ENCODE measurements at regions not wholly inside any gene's neighbourhood (a gene's known extent, or its start where the extent isn't known, plus 50 kb on each side); places are given as distances from the start of the nearest gene placed in this dataset.

DNA sequence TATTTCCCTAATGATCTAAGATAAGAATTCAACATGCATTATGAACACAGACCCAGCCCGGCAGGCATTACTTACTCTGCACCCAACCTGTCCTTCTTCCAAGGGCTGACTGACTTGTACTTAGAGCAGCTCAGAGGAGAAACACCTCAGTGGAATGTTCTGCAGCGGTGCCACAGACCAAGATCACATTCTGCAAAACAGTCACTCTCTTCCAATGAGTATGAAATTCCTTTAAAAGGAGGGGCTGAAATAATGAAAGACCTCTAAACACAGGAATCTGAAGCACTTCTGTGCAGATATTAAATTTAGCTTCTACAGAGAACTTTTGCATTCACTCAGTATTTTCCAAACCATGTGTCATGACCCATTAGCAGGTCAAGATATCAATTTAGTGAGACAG lies 172.9 kb downstream of the ZDHHC21 start:
- DNase-seq: no peak

DNA sequence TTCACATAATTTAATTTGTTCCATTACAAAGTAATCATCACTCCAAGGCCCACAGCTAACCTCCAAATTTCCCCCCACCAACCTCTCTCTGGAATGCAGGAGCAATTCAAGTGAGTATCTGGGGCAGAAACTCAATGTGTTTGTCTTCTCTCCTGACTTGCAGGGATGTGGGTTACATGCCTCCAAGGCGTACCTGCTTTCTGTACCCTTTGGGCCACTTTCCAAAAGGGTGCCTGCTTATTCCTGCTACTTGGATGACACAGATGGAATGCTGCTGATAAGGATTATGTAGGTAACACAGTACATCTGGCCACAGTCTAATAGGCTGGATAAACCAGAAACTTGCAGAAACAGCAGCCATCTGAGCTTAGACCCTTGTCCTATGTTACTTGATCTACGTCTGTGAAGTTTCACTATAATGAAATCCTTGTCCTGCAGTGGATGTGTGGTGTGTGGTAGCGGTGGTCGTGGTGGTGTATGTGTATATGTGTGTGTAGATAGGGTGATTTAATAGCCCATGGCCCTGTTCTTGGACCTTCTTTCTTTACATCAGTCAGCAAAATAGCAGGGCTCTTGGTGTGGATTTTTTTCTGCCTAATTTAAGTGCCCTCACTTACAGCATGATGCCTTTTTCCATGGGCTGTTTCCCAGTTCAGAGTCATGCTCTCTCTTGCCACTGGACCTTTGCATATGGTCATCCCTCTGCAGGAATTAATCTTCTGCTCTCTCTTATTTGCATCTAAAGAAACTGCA lies 175.9 kb downstream of the ZDHHC21 start:
- no peak for DNase-seq

DNA sequence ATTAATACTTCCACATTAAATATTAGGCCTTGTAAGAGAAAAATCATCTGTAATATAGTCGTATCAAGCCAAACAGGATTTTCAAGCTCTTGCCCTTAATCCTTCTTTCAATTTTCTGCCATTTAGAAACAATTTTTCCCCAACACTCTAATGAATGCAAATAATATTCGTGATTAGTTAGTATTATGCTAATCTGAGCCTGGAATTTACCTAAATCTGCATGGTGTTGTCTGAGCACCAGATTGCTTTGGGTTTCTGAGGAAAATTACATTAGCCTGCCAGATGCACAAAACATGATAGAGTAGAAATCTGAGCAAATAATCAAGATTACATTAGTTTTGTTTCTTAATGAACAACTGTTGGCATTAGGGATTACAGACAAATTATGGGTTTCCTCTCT lies 176.6 kb downstream of the ZDHHC21 start:
- DNase-seq: no peak

DNA sequence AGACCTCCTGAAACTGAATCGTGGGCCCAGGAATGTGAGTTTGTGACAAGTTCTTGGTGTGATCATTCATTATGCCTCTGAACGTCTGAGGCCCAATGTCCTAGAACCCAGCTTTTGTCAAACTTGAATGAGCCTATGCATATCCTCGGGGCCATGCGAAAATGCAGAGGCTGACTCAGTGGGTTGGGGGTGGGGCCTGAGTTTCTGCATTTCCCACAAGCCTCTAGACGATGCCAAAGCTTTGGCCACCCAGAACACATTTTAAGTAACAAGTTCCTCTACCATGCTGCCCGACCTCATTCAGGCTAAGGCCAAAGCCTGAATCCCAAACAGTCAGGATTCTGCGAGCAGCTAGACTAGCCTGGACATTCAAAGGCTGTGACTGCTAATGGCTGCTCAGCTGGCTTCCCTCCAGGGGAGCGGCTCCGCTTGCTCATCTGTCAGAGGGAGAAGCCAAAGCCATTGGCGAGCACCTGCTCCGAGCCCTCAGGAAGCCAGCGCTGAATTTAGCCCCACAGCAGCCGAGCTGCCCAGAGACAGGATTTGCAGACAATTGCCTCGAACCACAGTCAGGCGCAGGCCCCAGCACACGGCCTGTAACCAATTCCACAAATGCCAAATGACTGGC lies 177.5 kb downstream of the ZDHHC21 start:
- DNase-seq: peak in 6 of 58 donors; percentile 5 to 56 (median 14)

DNA sequence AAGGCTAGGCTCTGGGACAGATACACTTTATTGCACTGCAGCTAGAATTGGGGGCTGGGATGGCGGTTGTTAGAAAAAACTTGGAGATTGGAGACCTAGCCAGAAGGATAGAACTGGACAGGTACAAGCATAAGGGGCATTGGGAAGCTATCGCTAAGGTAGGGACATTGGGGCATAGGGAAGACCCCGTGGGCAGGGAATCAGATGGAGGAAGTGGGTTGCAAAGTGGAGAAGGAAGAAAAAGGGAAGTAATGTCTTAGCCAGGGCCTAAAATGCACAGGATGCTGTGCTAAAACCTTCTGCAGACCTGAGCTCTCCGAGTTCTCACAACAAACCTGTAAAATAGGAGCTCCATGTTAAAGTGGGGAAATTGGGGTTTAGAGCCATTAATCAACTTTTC lies 178.2 kb downstream of the ZDHHC21 start:
- DNase-seq: no peak

DNA sequence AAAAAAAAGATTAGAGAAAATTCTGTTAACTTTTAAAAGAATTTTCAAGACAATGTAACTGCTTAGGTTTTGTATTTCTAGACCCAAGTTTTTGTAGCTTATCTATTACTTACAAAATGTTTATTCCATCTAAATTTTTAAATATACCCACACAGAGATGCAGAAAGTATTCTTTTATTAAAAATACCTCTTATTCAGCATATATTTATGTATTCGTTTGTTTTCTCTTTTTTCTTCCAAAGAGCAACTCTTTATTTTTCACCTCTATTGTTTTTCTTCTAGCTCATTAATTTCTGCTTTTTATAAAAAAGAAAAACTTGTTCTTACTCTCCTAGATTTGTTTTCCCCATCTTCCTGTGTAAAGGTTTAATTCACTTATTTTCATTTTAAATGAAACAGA lies 180.3 kb downstream of the ZDHHC21 start:
- DNase-seq: no peak

DNA sequence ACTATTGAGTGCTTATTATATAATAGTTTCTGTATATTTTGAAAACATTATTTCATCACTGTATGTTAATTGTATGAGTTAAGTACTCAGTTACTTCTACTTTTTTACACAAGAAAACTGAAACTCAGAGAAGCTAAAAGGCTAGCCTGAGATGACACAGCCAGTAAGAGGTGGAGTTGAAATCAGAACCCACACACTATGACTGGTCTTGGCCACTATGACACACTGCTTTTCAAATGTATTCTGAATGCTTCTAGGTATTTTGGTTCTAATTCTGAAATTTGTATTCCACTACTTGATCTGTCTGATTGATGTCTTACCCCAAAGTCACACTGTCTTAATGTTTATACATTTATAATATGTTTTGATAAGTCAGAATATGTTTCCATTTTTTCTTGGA lies 181.8 kb downstream of the ZDHHC21 start:
- DNase-seq: no peak

DNA sequence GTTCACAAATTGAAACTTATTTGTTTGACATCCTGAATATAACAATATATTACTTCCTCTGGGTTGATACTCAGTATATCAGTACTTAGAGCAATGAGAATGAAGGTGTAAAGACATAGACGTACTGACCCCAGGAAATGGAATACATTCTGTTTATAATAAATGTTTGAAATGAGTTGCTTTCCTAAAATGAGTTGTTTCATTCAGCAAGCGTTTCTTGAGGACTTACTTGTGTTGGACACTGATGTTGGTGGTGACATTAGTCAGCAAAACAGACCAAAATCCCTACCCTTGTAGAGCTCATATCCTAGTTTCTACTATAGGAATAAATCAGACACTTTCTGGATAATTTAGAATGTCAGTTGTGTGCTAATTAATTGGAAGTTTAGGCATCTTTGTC lies 184.3 kb downstream of the ZDHHC21 start:
- no peak for DNase-seq

DNA sequence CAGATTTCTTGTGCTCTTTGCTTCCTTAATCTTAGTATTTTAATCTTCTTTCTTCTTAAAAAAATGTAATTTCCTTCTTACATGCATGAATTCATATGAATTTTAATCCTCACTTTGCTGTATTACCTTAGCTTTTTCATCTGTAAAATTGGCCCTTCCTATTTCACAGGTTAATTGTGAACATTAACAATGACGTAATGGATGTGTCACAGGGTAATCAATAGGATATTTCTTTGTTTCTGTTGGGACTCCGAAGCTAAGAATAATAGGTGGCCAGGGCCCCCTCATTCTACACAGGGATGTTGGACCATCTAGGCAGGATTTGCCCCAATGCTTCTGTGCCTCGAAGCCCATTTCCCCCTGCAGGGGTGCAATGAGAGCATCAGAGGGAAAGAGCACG lies 187.4 kb upstream of the NFIB start:
- no peak for DNase-seq

DNA sequence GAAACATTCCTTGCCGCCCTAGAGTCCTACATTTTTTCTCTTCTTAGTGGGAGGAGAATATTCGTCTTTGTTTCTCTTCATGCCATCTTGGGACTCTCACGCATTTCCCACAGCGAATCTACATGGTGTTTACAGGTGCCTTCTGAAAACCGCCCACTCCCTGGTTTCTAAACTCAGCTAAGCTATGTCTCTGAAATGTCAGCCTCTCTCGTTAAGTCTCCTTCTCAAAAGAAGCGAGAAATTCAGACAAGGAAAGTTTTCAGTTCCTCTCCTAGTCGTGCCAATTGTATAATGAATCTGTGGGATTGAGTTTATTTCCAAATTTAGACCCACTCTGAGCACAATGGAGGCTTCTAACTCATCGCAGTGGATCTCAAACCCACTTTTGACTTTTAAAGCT lies 186.8 kb upstream of the NFIB start:
- DNase-seq: peak in 11 of 58 donors; percentile 1 to 33 (median 14)

DNA sequence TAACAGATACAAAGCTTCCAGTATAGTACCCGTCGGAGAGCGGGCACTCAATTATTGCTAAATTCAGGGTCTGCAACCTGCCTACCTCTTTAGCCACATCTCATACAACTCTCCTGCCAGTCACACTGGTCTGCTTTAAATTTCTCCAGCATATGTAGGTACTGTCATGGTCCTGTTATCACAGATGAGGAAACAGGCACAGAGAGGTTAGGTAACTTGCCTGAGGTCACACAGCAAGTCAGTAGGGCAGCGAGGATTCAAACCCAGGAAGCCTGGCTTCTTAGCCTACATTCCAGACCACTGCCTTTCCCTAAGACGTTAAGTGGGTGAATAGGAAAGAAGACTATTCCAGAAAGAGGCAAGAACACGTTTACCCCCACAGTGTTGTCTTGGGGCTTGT lies 186.0 kb upstream of the NFIB start:
- no peak for DNase-seq

DNA sequence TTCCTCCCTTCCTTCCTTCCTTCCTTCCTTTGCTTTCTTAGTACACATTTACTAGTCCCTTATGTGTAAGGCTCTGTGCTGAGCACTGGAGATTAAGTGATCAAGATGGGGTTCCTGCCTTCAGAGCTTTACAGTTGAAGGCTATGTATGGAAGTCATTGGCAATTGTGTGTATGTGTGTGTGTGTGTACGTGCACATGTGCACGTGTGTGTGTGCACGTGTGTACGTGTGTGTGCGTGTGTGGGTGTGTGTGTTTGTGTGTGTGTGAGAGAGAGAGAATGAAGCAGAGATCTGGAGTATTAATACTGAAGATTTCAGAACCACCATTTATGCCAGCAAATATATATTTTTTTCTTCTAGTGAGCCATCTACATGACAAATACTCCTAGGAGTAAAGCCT lies 184.9 kb upstream of the NFIB start:
- DNase-seq: no peak

DNA sequence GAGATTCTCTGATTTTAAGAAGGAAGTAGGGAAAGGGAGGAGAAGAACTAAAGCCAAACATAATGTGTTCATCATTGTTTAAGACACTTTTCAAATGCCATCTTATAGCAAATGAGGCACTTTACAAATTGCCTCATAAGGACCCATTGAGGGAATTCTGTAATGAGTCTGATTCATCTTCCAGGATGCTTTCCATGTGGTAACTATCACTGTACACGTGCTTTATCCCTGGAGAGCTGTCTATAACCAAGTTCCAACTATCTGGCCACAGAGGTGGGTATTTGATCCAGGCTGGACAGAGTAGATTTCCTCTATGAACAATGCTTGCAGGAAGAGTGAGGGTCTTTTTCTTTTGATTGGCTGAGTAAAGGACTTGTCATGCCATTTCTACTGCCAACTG lies 183.5 kb upstream of the NFIB start:
- DNase-seq: no peak

DNA sequence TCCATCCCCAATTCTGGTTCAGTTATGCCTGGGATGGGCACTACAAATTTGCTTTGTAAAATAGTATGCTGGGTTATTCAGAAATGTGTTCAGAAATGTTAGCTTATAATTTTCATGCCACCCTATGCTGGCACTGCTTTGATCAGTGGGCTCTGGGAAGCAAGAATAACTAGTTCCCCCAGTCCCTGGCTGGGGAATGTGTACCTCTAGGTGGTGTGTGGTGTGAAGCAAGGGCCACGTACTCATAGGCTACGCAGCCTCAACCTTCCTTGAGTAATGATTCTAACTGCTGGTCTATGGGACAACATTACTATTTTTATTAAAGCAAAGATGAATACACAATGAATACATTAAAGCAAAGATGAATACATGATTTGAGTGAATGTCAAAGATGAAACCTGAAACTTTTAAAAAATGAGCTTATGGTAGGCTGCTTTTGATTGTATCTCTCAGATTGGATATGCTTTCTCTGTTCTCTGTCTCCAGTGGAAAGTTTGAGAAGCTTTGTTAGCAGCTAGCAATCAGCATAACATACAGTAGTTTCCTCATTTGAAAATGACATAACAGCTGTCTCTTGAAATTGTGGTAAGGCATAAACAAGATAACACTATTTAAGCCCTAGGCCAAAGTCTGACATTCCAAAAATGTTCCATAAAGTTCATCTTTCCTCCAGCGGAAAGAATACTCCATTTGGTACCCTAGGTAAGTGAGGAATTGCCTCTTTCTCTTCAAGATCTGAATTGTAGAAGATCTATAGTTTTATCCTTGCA lies 174.7 kb upstream of the NFIB start:
- DNase-seq: no peak

DNA sequence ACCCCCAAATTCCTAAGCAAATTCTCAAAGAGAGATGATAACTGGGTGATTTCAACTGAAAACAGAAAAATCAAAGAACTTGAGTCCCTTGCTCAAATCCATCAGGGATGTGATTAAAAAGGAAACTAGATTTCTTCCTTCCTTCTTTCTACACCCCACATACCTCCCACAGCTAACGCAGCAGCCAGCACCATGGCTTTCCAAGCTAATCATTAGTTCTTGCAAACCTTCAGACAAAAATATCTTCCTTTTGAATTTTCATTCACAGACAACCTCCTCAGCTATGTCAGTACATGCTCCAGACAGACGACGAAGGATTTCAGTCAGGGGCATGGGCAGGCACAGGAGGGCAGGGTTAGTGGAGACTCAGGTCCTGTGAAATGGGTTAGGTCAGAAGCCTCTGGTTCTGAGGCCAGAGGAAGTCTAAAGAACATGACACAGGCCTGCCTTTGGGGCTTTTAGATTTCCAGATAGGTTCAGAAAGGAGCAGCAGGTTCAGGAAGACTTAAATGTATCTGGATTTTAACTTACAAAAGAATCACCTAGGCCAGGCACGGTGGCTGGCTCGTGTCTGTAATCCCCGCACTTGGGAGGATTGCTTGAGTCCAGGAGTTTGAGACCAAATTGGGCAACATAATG lies 173.7 kb upstream of the NFIB start:
- peak in 1 of 58 donors; percentile 35 for DNase-seq

DNA sequence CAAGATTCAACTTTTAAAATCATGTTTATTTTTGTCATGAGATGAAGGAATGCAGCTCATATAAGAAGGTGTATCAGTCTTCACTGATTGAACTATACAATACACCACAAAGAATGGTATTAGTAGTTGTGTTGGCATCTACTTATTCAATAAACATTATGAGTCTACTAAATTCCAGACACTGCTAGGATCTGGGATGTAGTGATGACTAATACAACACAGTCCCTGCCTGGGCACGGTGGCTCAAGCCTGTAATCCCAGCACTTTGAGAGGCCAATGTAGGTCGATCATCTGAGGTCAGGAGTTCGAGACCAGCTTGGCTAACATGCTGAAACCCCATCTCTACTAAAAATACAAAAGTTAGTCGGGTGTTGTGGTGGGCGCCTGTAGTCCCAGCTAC lies 171.4 kb upstream of the NFIB start:
- DNase-seq: no peak

DNA sequence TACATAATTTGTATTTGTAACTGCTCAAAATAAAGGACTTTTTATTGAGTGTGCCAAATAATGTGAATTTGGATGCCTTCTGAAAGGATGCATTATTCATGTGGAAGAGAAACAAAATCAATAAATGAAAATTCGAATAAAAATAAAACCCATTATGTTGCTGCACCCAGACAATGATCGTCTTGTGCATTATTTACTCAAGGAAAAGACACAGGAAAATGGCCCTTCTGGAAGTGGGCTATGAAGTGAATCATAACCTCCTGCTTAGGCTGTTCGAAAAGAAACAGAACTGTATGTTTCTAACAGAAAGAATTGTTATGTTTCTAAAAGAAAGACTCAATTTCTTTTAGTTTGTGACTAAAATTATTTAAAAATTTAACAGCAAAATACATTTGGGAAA lies 168.9 kb upstream of the NFIB start:
- no peak for DNase-seq

DNA sequence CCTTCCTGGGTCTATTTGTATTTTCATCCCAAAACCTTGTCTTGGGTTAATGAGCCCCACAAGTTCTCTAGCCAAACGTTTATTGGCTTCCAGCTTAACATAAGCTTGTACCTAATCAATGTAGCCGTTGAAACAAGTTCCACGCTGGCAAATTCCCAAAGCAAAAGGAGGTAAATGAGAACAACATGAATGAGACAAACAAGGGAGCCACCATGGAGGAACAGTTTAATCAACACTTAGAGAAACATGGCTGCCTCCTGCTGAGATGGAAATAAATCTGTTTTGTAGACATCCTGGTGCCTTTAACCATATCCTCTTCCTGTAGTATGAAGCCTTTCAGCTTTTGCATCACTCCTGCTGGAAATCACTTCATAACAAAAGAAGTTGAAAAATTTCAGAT lies 166.6 kb upstream of the NFIB start:
- DNase-seq: no peak

DNA sequence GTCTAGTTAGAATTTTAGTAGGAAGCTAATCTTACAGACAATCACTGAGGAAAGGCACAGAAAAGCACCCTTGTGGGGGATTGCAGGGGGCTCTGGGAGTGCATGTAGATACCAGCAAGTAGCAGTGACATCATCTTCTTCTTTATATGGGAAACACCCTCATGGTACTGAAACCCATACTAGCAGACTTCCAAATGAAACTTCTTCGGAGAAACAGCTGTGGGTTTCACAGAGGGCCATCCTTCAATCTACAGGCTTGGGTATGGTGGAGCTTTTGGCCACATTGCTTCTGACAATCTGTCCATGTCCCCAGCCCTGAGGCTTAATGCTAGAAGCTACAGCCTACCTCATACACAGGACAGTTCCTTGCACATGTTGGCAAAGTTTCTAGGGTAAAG lies 165.2 kb upstream of the NFIB start:
- DNase-seq: no peak

DNA sequence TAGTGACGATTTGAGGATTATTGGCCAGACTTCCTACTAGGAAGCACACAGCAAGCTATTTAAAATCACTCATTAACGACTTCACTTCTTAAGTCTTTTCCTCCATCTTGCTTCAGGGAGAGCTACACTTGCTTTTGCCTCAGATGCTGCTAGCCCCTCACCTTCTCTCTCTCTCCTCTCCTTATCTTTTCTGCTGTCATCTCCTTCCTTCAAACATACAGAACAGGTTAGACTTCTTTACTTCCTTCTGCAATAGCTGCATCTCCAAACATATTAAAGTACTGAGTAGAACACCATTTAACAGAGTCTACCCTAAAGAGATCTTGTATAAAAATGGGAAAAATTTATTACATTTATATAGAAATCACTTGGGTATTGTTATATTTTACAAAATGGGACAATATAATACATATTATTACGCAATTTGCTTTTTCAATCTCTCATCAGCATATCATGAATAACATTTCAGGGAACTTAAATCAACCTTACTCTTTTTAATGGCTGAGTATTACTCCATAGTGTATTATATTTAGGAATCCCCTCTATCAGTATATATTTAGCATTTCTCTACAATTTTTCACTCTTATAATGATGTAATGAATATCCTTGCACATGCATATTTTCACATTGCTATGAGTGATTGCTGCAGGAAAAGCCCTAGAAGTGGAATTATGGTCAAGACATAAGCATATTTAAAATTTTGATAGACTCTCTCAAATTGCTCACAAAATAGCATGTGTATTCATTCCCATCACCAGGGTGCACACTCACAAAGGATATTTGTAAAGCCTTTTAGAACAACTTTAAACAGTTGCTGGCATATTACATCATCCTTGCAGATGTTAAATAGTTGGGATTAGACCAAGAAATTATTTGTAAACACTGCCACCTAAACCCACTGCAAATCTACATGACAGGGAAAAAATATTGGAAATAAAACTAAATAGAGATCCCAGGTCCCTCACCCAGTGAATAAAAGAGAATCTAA lies 164.5 kb upstream of the NFIB start:
- no peak for DNase-seq

DNA sequence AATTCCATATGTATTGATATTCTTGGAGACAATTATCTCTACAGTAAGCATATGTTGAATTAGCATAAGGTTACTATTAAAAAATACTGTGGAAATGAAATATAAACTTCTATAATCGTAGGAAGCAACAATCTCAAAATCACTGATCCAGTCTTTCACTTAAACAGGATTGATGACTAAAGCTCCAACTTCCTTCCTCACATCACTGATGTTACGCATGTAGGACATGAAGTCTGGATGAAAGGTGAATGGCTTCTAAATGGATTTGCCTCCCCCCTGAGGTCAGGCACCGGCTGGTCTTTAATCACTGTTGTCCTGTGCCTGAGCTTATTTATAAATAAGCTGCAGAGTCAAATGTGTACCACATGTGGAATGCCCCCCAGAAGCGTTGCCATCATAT lies 157.1 kb upstream of the NFIB start:
- no peak for DNase-seq
